Stimulated activated naive CD8-positive, alpha-beta T cell treated with anti-CD3 and anti-CD28 coated beads, Interleukin-15, Interleukin-2, amounts not matched to agents 100 ng/mL and 50 ng/mL, for 24 hours (primary cell): ENCODE measurements at regions not wholly inside any gene's neighbourhood (a gene's known extent, or its start where the extent isn't known, plus 50 kb on each side); places are given as distances from the start of the nearest gene placed in this dataset.

Experiments
- H3K27ac Mint-ChIP-seq: one replicate; pipeline ENCODE4 v1.8.0; 2021; ENCODE audit warnings: mild to moderate bottlenecking, mixed read lengths
- H3K27me3 Mint-ChIP-seq: one replicate; pipeline ENCODE4 v1.8.0; 2021; ENCODE audit warnings: mixed read lengths
- H3K36me3 Mint-ChIP-seq: one replicate; pipeline ENCODE4 v1.8.0; 2021; ENCODE audit warnings: low read depth, mixed read lengths
- H3K4me1 Mint-ChIP-seq: one replicate; pipeline ENCODE4 v1.8.0; 2021; ENCODE audit warnings: low read depth, mixed read lengths
- H3K4me3 Mint-ChIP-seq: one replicate; pipeline ENCODE4 v1.8.0; 2021; ENCODE audit warnings: mild to moderate bottlenecking, mixed read lengths
- H3K9me3 Mint-ChIP-seq: one replicate; pipeline ENCODE4 v1.8.0; 2021; ENCODE audit warnings: mixed read lengths

DNA sequence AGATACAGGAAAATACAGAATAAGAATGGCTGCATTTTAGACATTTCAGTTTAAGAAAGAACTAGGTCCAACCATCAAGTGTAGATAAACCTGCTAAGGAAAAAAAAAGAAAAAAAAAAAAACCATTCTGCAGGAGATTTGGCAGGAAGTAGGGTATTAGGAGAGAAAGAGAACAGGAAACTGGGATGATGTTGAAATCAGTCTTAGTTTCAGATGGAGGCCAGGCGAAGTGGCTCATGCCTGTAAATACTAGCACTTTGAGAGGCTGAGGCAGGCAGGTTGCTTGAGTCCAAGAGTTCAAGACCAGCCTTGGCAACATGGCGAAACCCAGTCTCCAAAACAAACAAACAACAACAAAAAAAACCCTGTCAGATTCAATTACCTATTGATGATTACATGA, 120.2 kb downstream of the RAB11FIP2 start:
- no peak overlapping the region for H3K27ac Mint-ChIP-seq
- peaks cover 6% of the 10 kb centered on the region for H3K27me3 Mint-ChIP-seq
- no peaks in the 10 kb centered on the region for H3K9me3 Mint-ChIP-seq
- no peaks in the 10 kb centered on the region for H3K36me3 Mint-ChIP-seq
- no peak overlapping the region for H3K4me3 Mint-ChIP-seq
- no peaks in the 10 kb centered on the region for H3K4me1 Mint-ChIP-seq

DNA sequence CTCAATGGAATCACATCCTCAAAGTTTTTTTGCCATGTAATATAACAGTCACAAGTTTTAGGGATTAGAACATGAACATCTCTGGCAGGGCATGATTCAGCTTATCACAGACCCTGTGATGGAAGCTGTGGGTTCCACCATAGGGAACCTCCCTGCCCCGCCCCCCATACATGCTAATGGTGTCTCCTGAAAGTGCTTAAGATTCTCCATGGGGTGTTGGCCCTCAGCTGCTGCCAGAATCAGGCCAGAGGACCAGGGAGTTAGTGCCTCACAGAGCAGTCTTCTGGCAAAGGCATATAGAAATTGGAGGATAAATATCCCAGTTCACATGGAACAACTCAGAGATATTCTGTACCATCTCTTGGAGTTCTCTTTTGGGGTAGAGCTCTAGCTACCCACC, 119.4 kb downstream of the RAB11FIP2 start:
- Mint-ChIP-seq H3K27me3 (peaks cover 6% of the 10 kb centered on the region), H3K4me1 (no peaks in the 10 kb centered on the region), H3K4me3 (no peak overlapping the region), H3K9me3 (no peaks in the 10 kb centered on the region), H3K36me3 (no peaks in the 10 kb centered on the region), H3K27ac (no peak overlapping the region)

DNA sequence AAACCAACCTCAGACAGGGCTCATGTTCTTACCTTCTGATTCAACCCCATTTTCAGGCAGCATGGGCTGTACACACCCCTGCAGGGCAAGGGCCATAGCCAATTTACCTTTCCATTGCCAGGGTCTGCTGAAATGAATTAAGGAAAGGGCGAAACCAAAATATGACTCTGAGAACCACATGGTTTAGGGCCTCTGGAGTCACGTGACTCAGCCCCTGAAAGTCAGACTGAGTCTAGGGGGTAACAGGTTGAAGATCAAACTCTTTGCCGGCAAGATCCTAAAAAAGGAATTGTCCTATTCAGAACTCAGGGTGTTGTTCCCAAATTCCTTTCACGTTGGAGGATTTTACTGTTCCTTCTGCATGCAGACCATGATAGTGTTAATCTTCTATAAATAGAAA, 118.9 kb downstream of the RAB11FIP2 start:
- Mint-ChIP-seq H3K27me3 (peaks cover 6% of the 10 kb centered on the region), H3K27ac (no peak overlapping the region), H3K4me1 (no peaks in the 10 kb centered on the region), H3K9me3 (no peaks in the 10 kb centered on the region), H3K4me3 (no peak overlapping the region), H3K36me3 (no peaks in the 10 kb centered on the region)

DNA sequence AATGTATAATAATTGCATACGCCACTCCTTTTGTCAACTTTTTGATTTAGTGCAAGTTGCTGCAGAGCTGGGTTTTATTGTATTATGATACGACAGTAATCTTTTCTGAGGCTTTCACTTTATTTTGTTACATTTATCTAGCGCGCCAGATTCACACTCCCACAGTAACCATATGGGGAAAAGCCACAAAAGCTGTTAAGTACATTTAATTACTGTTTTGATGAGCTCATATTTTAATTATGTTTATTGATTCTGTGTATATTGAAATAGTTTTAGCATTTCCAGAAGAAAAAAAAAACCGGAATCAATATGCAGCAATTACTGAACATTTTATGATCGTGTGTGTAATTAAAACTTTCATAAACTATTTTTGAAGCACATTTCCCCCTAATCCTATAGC, 118.5 kb downstream of the RAB11FIP2 start:
- H3K9me3 Mint-ChIP-seq, result no peaks in the 10 kb centered on the region
- H3K27me3 Mint-ChIP-seq, result peaks cover 4% of the 10 kb centered on the region
- H3K4me3 Mint-ChIP-seq, result no peak overlapping the region
- no peaks in the 10 kb centered on the region for H3K4me1 Mint-ChIP-seq
- no peak overlapping the region for H3K27ac Mint-ChIP-seq
- no peaks in the 10 kb centered on the region for H3K36me3 Mint-ChIP-seq

DNA sequence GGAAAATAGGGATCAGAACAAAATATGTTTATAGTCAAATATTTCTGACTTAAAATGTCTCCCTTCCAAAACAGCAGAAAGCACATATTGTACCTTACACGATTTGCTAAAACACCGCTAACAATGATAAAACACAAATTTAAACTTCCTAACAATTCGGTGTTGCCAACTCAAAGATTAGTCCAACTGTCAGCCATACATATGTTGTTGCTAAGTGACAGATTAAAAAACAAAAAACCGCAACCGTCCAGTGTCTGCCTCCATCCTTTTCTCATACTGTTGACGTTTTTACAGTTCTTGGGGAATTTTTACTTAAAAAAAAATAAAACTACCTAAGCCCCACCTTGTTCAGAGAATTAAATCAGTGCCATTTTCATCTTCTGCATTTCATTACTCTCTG, 118.0 kb downstream of the RAB11FIP2 start:
- Mint-ChIP-seq H3K4me1 (no peaks in the 10 kb centered on the region), H3K36me3 (no peaks in the 10 kb centered on the region), H3K27me3 (peaks cover 3% of the 10 kb centered on the region), H3K4me3 (no peak overlapping the region), H3K27ac (no peak overlapping the region), H3K9me3 (no peaks in the 10 kb centered on the region)

DNA sequence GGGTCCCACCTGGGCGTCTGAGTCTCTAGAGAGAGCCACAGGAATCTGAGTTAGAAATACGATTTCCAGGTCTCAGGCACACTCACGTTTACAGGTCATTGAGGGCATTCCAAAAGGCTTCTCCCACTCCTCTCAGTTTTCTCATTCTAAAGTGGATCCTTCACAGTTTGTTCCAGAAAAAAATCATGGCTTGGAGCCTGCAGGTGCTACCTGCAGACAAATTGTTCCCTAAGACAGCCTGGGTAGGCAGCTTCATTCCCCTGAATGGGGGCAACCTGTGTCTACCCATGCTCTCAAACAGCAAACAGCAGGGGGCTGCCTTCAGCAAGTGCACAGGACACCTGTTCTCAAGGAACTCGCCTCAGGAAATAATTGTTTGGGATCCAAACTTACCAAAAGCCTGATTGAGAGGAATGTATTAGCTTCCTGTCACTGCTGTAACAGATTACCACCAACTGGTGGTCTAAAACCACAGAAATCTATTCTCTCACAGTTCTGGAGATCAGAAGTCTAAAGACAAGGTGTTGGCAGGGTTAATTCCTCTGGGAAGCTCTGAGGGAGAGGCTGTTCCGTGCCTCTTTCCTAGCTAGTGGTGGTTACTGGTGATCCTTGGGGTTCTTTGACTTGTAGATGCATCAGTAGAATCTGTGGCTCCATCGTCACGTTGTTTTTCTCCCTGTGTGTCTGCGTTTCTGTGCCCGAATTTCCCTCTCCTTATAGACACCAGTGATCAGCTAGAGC, 117.2 kb downstream of the RAB11FIP2 start:
- no peak overlapping the region for H3K27ac Mint-ChIP-seq

DNA sequence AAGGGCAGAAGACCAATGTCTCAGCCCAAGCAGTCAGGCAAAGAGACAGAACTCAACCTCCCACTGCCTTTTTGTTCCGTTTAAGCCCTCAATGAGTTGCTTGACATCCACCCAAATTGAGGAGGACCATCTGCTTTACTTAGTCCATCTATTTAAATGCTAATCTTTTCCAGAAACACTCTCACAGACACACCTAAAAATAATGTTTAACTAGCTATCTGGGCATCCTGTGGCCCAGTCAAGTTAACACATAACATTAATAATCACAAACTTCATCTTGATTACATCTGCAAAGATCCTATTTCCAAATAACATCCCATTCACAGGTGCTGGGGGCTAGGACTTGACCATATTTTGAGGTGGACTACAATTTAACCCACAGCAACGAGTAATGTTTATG, 115.7 kb downstream of the RAB11FIP2 start:
- no peaks in the 10 kb centered on the region for H3K4me1 Mint-ChIP-seq
- no peaks in the 10 kb centered on the region for H3K9me3 Mint-ChIP-seq
- H3K4me3 Mint-ChIP-seq, result no peak overlapping the region
- H3K27me3 Mint-ChIP-seq, result peaks cover 3% of the 10 kb centered on the region
- H3K36me3 Mint-ChIP-seq, result no peaks in the 10 kb centered on the region
- no peak overlapping the region for H3K27ac Mint-ChIP-seq

More for the DNA sequence above, 117.2 kb downstream of the RAB11FIP2 start:
- no peaks in the 10 kb centered on the region for H3K9me3 Mint-ChIP-seq
- peaks cover 3% of the 10 kb centered on the region for H3K27me3 Mint-ChIP-seq
- no peaks in the 10 kb centered on the region for H3K4me1 Mint-ChIP-seq
- no peak overlapping the region for H3K4me3 Mint-ChIP-seq
- no peaks in the 10 kb centered on the region for H3K36me3 Mint-ChIP-seq

DNA sequence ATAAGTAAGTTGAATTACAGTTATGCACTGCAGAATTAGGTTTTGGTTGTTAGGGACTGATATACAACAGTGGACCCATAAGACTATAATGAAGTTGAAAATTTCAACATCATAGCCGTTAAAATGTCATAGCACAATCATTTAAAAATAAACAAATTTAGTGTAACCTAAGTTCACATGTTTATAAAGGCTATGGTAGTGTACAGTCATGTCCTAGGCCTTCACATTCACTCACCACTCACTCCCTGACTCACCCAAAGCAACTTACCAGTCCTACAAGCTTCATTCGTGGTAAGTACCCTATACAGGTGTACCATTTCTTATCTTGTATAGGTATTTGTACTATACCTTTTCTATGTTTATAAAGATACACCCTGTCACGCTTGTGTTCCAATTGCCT, 113.7 kb downstream of the RAB11FIP2 start:
- Mint-ChIP-seq H3K9me3 (no peaks in the 10 kb centered on the region), H3K36me3 (no peaks in the 10 kb centered on the region)

DNA sequence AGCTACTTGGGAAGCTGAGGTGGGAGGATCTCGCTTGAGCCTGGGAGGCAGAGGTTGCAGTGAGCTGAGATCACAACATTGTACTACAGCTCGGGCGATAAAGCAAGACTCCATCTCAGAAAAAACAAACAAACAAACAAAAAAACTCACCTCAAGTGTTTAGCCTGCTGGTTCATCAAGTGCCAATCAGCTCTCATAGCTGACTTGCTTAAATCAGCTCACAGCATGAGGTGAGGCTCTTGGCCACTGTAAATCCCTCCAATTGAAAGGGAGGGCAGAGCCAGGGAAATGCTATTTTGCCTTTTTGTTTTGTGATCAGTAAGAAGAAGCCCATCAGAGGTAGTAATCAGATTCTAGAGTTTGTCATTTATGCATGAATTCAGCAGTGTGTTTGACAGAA, 112.3 kb downstream of the RAB11FIP2 start:
- Mint-ChIP-seq H3K4me1 (peaks cover 6% of the 10 kb centered on the region), H3K9me3 (no peaks in the 10 kb centered on the region), H3K4me3 (no peak overlapping the region), H3K27me3 (peaks cover 2% of the 10 kb centered on the region), H3K36me3 (no peaks in the 10 kb centered on the region), H3K27ac (no peak overlapping the region)

More for the DNA sequence above, 113.7 kb downstream of the RAB11FIP2 start:
- H3K27me3 Mint-ChIP-seq, result no peaks in the 10 kb centered on the region
- no peak overlapping the region for H3K4me3 Mint-ChIP-seq
- H3K4me1 Mint-ChIP-seq, result no peaks in the 10 kb centered on the region
- no peak overlapping the region for H3K27ac Mint-ChIP-seq

DNA sequence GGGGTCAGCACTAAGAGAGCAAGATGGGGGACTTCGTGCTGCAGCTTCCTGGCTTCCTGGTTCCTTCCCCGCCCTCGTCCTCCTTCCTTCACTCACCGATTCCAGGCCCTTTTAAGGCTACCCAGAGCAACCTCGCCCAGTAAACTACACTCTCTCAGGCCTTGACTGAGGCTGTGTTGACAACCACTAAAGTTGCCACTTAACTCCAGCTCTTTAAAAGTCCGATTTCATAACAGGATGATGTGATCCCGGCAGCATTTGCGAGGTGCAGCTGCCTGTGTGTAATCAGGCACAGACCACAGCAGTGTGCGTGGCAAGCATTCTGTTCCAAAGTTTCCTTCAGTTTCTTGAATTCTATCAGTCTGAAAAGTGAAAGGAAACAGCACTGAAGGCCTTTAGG, 110.6 kb downstream of the RAB11FIP2 start:
- no peaks in the 10 kb centered on the region for H3K36me3 Mint-ChIP-seq
- peaks cover 6% of the 10 kb centered on the region for H3K4me1 Mint-ChIP-seq
- no peak overlapping the region for H3K27ac Mint-ChIP-seq
- peaks cover 3% of the 10 kb centered on the region for H3K27me3 Mint-ChIP-seq
- H3K4me3 Mint-ChIP-seq, result no peak overlapping the region
- H3K9me3 Mint-ChIP-seq, result no peaks in the 10 kb centered on the region

DNA sequence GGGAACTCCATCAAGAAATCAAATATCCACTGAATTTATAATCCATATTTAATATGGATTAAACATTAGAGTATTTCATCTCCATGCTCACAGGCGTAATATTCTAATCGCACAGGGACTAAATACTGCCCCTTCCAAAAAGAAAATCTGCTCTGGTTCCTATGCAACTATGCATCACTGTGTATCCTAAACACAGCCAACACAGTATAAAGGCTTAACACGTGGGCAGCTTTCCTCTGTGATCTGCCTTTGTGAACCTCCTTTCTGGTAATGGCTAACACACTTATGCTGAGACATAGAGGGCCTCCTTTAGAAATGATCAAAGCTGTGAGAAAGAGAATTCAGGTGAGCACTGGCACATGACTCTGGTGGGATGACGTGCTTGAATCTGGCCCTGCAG, 110.2 kb downstream of the RAB11FIP2 start:
- Mint-ChIP-seq H3K36me3 (no peaks in the 10 kb centered on the region), H3K27ac (no peak overlapping the region), H3K4me3 (no peak overlapping the region), H3K4me1 (peaks cover 6% of the 10 kb centered on the region), H3K27me3 (peaks cover 3% of the 10 kb centered on the region), H3K9me3 (no peaks in the 10 kb centered on the region)

DNA sequence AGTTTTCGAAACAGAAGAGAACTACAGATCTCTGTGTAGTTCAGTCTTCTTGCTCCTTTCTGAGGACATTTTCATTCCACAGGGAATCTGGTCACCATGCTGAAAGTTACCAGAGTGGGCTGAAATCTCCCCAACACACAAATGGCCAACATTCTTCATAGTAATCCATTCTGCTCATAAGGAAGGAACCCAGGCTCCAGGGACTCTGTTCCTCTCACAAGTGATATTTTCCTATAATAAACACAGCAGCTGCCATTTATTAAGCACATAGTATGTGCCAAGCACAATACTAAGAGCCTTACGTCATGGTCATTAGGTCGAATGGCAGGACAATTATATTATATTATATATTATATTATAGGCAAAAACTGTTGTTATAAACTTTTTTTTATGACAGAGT, 109.8 kb downstream of the RAB11FIP2 start:
- Mint-ChIP-seq H3K4me3 (no peak overlapping the region), H3K36me3 (no peaks in the 10 kb centered on the region), H3K9me3 (no peaks in the 10 kb centered on the region), H3K27ac (no peak overlapping the region), H3K27me3 (peaks cover 3% of the 10 kb centered on the region), H3K4me1 (peaks cover 6% of the 10 kb centered on the region)

DNA sequence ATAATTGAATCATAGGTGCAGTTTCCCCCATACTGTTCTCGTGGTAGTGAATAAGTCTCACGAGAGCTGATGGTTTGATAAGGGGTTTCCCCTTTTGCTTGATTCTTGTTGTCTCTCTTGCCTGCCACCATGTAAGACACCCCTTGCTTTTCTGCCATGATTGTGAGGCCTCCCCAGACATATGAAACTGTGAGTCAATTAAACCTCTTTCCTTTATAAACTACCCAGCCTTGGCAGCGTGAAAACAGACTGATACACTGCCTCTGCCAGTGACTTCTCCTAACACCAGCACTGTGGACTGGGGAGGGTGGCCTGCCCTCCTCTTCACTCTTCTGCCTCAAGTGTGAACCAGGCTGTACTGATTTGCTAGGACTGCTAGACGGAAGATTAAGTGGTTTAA, 108.6 kb downstream of the RAB11FIP2 start:
- Mint-ChIP-seq H3K27me3 (peaks cover 14% of the 10 kb centered on the region), H3K9me3 (no peaks in the 10 kb centered on the region), H3K4me3 (no peak overlapping the region), H3K27ac (no peak overlapping the region), H3K36me3 (no peaks in the 10 kb centered on the region), H3K4me1 (peaks cover 6% of the 10 kb centered on the region)

DNA sequence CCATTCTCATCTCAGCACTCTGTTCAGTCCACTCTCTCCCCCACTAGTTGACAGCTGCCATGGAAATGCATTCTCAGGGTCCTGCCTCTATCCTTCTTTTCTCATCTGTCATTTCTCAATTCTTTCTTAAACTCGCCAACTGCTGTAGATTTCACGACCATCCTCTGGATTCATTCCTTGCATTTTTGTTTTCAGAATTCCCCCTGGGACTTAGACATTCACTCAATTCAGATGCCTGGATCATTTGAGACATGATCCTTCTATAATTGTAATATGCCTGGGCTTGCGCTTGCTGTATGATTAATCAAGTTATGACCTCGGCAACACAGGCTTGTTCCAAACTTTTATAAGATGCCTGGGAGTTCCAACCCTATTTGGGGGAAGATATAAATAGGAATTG, 104.5 kb downstream of the RAB11FIP2 start:
- Mint-ChIP-seq H3K27ac (no peak overlapping the region), H3K4me3 (no peak overlapping the region), H3K27me3 (peaks cover 24% of the 10 kb centered on the region), H3K4me1 (peaks cover 6% of the 10 kb centered on the region), H3K36me3 (no peaks in the 10 kb centered on the region), H3K9me3 (no peaks in the 10 kb centered on the region)

DNA sequence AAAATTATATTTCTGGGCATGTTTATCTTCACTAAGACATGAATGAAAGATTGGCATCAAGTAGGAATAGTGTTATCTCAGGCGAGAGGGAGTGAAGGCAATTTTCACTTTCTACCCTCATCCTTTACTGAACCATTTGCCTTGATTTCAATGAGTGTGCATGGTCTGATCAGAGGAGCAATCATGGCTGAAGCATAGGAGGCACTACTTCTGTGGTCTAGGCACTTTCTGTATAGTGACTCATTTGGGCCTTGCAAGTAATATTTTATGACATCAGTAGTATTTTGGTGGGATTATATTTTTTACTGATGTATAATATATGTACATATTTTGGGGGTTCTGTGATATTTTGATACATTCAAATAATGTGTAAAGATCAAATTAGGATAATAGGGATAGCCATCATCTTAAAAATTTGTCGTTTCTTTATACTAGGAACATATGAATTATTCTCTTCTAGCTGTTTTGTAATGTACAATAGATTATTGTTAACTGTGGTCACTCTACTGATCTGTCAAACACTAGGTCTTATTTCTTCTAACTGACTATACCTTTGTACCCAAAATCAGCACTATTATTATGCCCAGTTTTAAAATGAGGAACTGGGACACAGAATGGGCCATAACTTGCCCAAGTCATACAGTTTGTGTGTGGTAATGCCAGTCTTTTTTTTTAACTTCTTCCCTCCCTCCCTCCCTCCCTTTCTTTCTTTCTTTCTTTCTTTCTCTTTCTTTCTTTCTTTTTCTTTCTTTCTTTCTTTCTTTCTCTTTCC, 101.9 kb downstream of the RAB11FIP2 start:
- no peaks in the 10 kb centered on the region for H3K9me3 Mint-ChIP-seq
- no peak overlapping the region for H3K27ac Mint-ChIP-seq
- H3K27me3 Mint-ChIP-seq, result peaks cover 24% of the 10 kb centered on the region
- H3K4me3 Mint-ChIP-seq, result no peak overlapping the region
- H3K4me1 Mint-ChIP-seq, result no peaks in the 10 kb centered on the region
- no peaks in the 10 kb centered on the region for H3K36me3 Mint-ChIP-seq
